Activated CD8-positive, alpha-beta memory T cell treated with anti-CD3 and anti-CD28 coated beads for 48 hours (primary cell): ENCODE measurements at regions not wholly inside any gene's neighbourhood (a gene's known extent, or its start where the extent isn't known, plus 50 kb on each side); places are given as distances from the start of the nearest gene placed in this dataset.
"Not testable (repeated sequence)": the region's sequence is repeated elsewhere in the genome, so short reads cannot be mapped to it uniquely, and the experiment has no call there.

ENCODE experiments used
- DNase-seq, 3 experiments: peaks; one replicate each; pipeline ENCODE4 v3.0.0-alpha.2; 2020; ENCODE audit warnings: low read depth in 2 of 3, low spot score in 2 of 3

GRCh38 chr6:19210849-19211590 lies 626.1 kb upstream of the ID4 start:
- no peak for DNase-seq

GRCh38 chr6:19214231-19214630 lies 622.9 kb upstream of the ID4 start:
- no peak for DNase-seq

GRCh38 chr6:19219931-19220330 lies 617.2 kb upstream of the ID4 start:
- DNase-seq, result no peak

- no peak for DNase-seq
Observed at GRCh38 chr6:19231878-19232561, 605.1 kb upstream of the ID4 start.

GRCh38 chr6:19245656-19246055 lies 591.5 kb upstream of the ID4 start:
- DNase-seq, result no peak

GRCh38 chr6:19247181-19247580 lies 590.0 kb upstream of the ID4 start:
- DNase-seq, result not testable (repeated sequence)

GRCh38 chr6:19256123-19256522 lies 581.0 kb upstream of the ID4 start:
- DNase-seq, result not testable (repeated sequence)

- no peak for DNase-seq
Observed at GRCh38 chr6:19261642-19262041, 575.5 kb upstream of the ID4 start.

- DNase-seq, result no peak
Observed at GRCh38 chr6:19268117-19268516, 569.1 kb upstream of the ID4 start.

GRCh38 chr6:19268718-19269117 lies 568.5 kb upstream of the ID4 start:
- no peak for DNase-seq

GRCh38 chr6:19269341-19269898 lies 567.8 kb upstream of the ID4 start:
- no peak for DNase-seq

GRCh38 chr6:19270616-19271015 lies 566.6 kb upstream of the ID4 start:
- no peak for DNase-seq

GRCh38 chr6:19279273-19279684 lies 557.9 kb upstream of the ID4 start:
- no peak for DNase-seq

GRCh38 chr6:19287928-19288327 lies 549.2 kb upstream of the ID4 start:
- DNase-seq, result no peak

GRCh38 chr6:19289457-19289856 lies 547.7 kb upstream of the ID4 start:
- no peak for DNase-seq

- no peak for DNase-seq
Observed at GRCh38 chr6:19297880-19298279, 539.3 kb upstream of the ID4 start.

GRCh38 chr6:19298421-19298820 lies 538.7 kb upstream of the ID4 start:
- DNase-seq, result no peak

- no peak for DNase-seq
Observed at GRCh38 chr6:19299129-19299528, 538.0 kb upstream of the ID4 start.

GRCh38 chr6:19301980-19302379 lies 535.2 kb upstream of the ID4 start:
- no peak for DNase-seq

GRCh38 chr6:19303383-19303782 lies 533.8 kb upstream of the ID4 start:
- DNase-seq, result no peak

GRCh38 chr6:19309661-19310060 lies 527.5 kb upstream of the ID4 start:
- no peak for DNase-seq

- DNase-seq, result no peak
Observed at GRCh38 chr6:19311786-19312185, 525.4 kb upstream of the ID4 start.
